ENCODE measurements at regions not wholly inside any gene's neighbourhood (a gene's known extent, or its start where the extent isn't known, plus 50 kb on each side); places are given as distances from the start of the nearest gene placed in this dataset.
"Not testable (repeated sequence)": the region's sequence is repeated elsewhere in the genome, so short reads cannot be mapped to it uniquely, and the experiment has no call there.

DNA sequence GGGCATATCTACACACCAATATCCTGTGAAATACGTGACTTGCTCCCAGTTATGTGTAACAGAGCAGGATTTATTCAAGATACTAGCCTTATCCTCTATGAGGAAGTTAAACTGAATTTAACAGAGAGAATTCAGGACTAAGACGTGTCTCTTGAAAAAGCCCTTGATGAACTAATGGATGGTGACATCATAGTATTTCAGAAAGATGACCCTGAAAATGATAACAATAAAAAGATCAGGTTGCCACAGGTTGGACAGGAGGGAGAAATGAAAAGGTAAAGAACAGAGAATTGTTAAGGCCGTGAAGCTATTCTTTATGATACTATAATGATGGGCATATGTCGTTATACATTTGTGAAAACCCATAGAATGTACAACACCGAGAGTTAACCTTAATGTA lies 56.2 kb upstream of the EFNA5 start:
- ATAC-seq (no peak), DNase-seq (no peak)
- H3K36me3 ChIP-seq = no peaks in the 10 kb centered on the region
- no peak for TF ChIP-seq CTCF (IDR thresholded peaks at IDR 0.05)
- no peaks in the 10 kb centered on the region for H3K27me3 ChIP-seq
- H3K9me3 ChIP-seq = peaks cover 0 to 17% of the 10 kb centered on the region in 2 donors
- no peak overlapping the region for H3K27ac ChIP-seq
- H3K4me3 ChIP-seq = no peak overlapping the region
- H3K4me1 ChIP-seq = no peaks in the 10 kb centered on the region
- intact Hi-C loops (cut with DNase I) = no loop called here

DNA sequence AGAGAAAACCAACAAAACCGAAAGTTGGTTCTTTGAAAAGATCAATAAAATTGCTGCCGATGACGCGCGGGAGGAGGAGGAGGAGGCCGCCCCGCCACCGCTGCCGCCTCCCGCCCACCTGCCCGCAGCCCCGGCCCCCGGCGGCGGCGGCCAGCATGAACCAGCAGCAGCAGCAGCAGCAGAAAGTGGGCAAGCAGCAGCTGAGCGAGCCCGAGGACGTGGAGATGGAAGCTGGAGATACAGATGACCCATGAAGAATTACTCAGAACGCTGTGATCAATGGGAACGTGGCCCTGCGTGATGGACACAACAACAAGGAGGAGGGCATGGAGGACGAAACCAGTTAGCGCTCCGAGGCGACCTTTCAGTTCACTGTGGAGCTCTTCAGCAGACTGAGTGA lies 53.9 kb upstream of the EFNA5 start:
- no peak overlapping the region for H3K27ac ChIP-seq
- no peaks in the 10 kb centered on the region for H3K27me3 ChIP-seq
- DNase-seq (peak in 1 of 4 donors; percentile 43), ATAC-seq (no peak)
- intact Hi-C loops (cut with DNase I) = no loop called here
- H3K4me3 ChIP-seq = no peak overlapping the region
- H3K9me3 ChIP-seq = peaks cover 0 to 40% of the 10 kb centered on the region in 2 donors
- TF ChIP-seq CTCF (IDR thresholded peaks at IDR 0.05) = no peak
- H3K4me1 ChIP-seq = no peaks in the 10 kb centered on the region
- H3K36me3 ChIP-seq = no peaks in the 10 kb centered on the region

DNA sequence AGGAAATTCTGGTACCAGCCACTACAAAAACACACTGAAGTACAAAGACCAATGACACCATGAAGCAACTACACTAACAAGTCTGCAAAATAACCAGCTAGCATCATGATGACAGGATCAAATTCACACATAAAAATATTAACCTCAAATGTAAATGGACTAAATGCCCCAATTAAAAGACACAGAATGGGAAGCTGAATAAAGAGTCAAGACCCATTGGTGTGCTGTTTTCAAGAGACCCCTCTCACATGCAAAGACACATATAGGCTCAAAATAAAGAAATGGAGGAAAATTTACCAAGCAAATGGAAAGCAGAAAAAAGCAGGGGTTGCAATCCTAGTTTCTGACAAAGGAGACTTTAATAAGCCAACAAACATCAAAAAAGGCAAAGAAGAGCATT lies 50.5 kb upstream of the EFNA5 start:
- H3K36me3 ChIP-seq; intact Hi-C loops (cut with DNase I); H3K4me1 ChIP-seq; ATAC-seq; H3K4me3 ChIP-seq; H3K27me3 ChIP-seq; DNase-seq; H3K27ac ChIP-seq: not testable (repeated sequence)
- peaks cover 0 to 54% of the 10 kb centered on the region in 2 donors for H3K9me3 ChIP-seq
